ENCODE measurements at regions not wholly inside any gene's neighbourhood (a gene's known extent, or its start where the extent isn't known, plus 50 kb on each side); places are given as distances from the start of the nearest gene placed in this dataset.
A peak's percentile ranks its signal among the peaks of the same experiment; 100 is the strongest.

DNA sequence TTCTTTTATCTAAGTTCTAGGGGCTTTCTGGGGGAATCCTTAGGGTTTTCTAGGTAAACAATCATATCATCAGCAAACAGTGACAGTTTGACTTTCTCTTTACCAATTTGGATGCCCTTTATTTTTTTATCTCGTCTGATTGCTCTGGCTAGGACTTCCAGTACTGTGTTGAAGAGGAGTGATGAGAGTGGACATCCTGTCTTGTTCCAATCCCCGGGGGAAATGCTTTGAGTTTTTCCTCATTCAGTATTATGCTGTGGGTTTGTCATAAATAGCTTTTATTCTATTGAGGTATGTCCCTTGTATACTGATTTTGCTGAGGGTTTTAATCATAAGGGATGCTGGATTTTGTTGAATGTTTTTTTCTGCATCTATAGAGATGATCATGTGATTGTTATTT is 549.5 kb downstream of the EPHA4 start:
- DNase-seq, result no peak

GRCh38 chr2:221025398-221025797 is 546.7 kb downstream of the EPHA4 start:
- DNase-seq, result no peak

DNA sequence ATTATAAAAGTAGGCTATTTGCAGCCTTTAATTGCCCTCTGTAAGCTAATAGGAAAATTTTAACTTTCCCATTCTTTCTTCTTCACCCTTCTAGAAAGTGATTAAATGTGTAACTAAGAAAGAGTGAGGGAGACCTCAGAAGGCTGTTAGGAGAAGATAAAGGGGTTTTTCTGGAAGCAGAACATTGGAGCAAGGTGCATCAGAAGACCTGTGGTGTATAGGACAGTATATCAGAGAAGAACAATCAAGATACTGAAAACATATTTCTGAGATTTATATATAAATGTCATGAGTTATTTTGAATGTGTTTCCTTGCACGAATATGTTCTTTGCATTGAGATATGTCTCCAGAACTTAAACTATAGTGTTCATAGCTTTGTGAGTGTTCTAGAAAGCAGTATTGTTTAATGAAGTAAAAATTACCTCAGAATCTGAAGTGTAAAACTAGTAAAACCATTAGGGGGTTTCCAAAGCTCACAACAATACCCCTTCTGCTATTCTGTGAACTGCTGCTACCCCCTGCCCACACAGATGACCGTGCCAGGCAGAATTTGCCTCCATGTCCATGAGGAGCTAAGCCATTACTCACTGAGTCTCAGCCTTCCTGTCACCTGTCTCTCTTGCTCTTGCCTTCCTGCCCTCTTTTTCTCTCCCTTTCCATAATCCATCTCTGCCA is 537.9 kb downstream of the EPHA4 start:
- no peak for DNase-seq

GRCh38 chr2:221034973-221035372 is 537.1 kb downstream of the EPHA4 start:
- DNase-seq, result no peak

DNA sequence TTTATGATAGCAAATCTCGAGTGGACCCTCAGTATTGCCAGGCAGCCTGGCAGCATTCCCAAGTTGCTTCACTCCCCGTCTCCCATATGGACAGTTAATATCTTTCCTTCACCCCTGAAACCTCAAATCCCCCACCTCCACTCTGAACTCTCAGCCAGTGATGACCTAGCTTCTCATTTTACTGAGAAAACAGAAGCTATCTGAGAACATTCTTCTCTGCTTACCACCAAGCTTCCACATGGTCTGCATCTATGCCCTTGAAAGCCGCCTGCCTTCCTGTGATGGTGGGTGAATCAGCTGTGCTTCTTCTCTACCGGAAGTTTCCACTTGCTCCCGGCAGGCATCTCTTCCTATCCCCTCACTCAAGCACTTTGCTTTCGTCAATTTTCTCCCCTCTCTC is 529.2 kb downstream of the EPHA4 start:
- no peak for DNase-seq

DNA sequence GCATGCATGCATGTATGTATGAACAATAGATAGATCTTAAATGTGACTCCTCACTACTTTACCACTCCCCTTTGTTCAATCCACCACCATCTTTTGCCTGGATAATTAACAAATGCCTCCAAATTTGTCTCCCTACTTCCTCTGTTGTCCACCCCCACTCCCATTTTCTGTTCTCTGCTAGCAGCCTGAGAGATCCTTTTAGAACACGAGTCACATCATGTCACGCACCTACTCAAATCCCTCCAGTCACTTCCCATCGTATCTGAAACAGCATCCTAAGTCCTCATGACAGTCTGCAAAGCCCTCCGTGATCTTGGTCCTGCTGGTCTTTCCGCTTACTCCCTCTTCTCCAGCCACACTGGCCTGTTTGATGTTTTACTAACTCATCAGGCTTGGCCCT is 527.3 kb downstream of the EPHA4 start:
- no peak for DNase-seq

- no peak for DNase-seq
These were observed 521.9 kb downstream of the EPHA4 start for GRCh38 chr2:221050020-221050795.

GRCh38 chr2:221051162-221051561 is 520.9 kb downstream of the EPHA4 start:
- no peak for DNase-seq

DNA sequence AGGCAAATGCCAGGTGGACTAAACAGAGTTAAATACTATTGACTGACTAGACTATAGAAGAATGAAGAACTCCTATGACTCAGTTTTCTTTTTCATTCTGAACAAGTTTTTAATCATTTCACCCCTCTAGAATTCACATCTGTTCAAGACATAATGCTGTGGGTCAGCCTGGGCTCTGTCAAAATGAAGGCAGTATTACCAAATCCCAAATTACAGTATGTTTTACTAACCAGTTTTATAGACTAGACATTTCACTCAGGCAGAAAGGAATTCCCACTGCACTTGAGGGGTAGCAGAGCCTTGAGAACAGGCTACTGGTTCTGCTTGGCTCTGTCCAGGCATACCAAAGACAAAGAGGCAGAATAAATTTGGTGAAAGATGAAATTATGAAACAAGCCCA is 511.7 kb downstream of the EPHA4 start:
- DNase-seq, result no peak

DNA sequence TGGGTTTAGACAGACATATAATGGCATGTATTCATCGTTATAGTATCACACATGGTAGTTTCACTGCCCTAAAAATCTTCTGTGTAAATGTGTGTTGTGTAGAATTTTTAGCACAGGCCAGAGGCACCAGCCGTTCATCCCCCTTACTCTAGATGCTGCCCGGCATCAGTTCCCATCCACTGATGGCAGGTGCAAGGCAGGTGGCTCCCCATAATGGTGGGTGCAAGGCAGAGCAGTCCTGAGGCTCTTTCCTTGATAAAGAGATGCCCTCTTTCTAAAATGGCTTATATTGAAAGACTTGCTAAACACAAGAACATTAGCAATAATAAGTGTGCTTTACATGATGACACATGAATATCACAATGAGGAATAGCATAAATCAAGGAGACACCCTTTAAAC is 508.5 kb downstream of the EPHA4 start:
- no peak for DNase-seq

DNA sequence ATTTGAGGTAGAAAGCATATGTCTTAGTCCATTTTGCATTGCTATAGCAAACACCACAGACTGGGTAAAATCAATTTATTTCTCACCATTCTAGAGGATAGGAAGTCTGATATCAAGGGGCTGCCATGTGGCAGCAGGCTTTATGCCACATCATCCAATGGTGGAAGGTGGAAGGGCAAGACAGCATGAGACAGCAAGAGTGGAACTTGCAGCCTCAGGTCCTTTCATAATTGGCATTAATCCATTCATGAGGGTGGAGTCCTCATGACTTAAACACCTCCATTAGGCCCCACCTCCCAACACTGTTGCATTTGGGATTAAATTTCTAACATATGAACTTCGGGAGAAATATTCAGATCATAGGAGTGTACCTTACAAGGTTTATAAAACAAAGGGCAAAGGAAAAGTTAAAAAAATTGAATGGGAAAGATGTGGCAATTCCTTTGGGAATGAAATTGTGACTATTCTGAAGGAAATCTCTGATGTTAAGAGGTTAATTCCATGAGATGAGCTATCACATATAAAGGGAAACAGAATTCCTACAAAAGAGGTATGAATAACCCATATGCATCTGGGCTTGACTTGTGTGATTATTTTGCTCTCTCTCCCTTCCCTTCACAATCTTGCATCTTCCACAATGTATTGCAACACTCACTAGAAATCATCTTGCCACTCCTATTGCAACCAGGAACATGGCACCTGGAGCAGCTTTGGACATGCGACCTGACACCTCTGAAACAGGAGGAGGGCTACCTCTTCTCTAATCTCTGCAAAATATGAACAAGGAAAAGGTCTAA is 507.8 kb downstream of the EPHA4 start:
- DNase-seq, result no peak

DNA sequence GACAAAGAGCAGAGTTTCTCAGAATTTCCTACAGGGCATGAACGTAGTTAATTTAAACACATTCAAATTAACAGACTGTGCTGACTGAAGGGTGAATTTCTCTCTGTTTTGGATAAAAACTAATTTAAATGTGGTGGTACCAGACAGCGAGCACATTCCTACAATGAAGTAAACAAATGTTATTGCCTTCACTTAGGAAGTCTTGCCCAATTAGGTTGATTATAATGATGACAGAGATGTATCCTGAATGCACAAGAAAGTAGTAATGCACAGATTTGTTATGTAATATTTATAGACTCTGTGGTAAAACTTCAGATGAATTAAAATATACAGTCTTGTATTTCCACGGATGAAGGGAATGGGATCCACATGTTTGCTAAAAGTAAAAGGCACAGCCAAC is 507.2 kb downstream of the EPHA4 start:
- no peak for DNase-seq

GRCh38 chr2:221068123-221068522 is 504.0 kb downstream of the EPHA4 start:
- DNase-seq, result no peak

DNA sequence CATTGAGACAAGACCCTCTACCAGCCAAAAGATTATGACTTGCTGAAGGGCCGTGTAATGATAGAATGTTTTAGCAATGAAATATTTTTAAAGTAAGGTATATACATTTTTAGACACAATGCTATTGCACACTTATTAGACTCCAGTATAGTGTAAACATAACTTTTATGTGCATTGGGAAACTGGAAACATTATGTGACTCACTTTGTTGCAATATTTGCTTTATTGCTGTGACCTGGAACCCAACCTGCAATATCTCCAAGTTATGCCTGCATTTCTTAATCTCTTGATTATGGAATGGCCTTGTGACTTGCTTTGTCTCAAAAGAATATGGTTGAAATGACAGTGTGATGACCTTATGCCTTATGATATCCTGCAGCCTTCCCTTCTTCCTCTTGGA is 502.0 kb downstream of the EPHA4 start:
- DNase-seq, result no peak

GRCh38 chr2:221073326-221074049 is 498.6 kb downstream of the EPHA4 start:
- DNase-seq, result no peak

DNA sequence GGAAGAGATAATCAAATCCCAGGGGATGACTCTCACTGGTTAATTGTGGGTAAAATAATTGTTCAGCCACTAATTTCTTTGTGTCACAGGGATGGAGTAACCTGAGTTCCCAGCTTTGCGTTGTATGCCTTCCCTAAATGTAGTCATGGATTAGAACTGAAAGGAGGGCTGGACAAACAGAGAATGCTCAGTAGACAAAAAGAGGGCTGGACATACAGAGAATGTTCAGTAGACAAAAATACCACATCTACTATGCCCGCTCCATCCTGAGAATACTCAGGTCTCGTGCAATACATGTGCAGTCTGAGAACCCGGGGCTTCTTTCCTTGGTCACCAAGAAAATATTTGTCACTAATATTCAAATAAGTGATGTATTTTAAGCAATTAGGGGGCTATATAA is 497.9 kb downstream of the EPHA4 start:
- no peak for DNase-seq

DNA sequence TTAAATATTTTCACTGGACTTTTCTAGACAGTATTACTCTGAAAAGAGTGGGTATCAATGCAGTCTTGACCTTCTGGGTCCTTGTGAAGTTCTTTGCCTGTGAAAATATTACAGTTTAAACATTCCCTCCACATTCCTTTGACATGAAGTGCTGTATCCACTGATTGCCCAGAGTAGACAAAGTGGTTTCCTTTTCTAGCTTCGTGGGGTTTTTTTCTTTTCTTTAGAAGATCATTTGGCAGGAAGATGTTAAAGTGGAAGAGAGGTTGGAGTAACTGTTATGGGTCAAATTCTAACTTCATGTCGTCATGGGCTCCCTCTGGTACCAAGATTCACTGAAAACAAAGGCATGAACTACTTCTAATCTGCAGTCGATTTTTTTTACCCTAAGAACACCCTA is 496.9 kb downstream of the EPHA4 start:
- DNase-seq, result peak; percentile 91

GRCh38 chr2:221077251-221077650 is 494.9 kb downstream of the EPHA4 start:
- no peak for DNase-seq

DNA sequence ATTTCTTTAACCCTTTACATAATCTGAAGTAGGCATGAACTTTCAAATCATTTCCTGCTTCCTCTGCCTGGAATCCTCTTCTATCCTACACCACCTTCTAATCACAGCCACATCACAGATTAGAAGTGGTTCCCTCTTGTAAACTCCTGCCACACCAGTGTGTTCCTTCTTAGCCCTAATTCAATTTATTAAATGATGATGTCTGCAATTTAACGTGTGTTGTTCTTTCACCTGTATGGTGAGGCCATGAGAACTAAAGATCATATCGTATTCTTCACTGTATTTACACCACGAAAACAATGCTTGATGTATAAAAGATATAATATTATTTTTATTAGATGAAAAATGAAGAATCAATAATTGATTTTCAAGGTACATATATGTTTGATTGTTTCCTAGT is 494.3 kb downstream of the EPHA4 start:
- no peak for DNase-seq

DNA sequence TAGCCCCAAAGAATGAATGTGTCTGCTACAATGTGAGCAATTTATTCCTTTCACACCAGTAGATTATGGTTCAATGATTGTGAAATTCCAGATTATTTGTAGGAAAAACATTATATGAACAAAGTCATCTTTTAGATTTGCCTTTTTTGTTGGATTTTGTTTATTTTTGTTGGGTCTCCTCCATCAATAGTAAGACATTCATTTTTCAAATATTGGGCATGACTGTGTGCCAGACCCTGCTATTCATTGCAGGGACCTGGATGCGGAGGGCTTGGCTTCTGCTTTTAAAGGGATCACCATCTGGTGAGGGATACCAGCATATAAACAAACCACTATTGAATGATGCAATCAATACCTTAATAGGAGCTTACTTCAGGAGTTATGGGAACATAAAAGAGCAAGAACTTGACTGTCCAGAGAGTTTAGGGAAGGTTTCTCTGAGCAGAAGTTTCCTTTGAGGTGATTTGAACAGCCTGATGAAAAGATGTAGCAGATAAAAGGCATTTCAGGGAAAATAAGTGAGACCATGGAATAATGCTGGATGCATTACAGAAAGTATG is 486.7 kb downstream of the EPHA4 start:
- no peak for DNase-seq

DNA sequence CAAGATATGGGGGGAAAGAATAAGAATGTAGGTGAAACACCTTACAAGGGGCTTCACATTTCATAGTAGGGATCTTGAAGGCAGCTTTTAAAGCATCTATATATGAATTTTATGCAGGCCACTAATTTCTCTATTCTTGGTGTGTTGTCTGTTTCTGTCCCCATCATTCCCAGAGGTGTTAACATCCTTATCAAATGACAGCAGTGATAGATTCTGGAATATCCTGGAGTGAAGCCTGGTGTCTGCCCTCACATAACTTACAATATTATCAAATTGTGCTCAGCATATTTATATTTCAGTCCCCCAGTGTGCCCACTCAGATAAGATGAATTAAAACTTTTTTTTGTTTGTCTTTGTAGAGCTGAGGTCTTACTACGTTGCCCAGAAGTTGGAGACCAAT is 486.2 kb downstream of the EPHA4 start:
- no peak for DNase-seq

DNA sequence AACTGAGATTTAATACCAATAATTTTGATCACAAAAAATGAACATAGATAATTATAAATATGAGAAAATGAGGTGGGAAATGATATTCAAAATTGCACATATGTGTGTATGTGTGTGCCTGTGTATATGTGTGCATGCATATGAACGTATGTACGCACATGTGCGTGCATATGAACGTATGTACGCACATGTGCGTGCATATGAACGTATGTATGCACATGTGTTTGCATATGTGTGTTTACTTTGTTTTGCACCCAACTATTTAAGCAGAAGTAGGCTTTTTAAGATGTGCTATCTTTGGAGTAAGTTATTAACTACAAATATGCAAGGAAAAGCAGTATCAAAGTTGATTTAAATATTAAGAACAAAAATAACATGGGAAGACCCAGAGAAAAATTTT is 484.3 kb downstream of the EPHA4 start:
- no peak for DNase-seq

DNA sequence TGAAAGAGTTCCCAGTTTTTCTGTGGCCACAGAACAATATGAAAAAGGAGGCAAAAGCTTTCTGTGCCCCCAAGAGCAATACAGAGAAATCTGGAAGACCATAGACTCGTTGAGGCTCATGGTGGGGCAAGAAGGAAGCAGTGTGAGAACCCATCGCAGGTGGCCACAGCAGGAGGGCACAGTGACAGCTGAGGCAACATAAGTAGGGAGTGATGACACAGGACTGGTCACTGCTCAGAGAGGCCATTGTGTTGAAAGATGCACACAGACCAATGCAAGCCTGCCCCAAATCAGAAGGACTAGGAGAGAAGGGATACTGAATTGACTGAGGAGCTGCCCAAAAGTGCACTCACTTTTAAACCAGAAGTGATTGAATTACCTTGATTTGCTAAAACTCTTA is 483.6 kb downstream of the EPHA4 start:
- DNase-seq, result no peak

Data from NCI-H226 (cell line).